GM18870 (cell line): ENCODE measurements at regions not wholly inside any gene's neighbourhood (a gene's known extent, or its start where the extent isn't known, plus 50 kb on each side); places are given as distances from the start of the nearest gene placed in this dataset.

ENCODE experiments used
- ATAC-seq: cut with Tn5 transposase; IDR thresholded peaks from one replicate; pipeline ENCODE4 v1.9.1; 2021; ENCODE audit warnings: moderate library complexity; ENCODE audit not compliant: unreplicated experiment

DNA sequence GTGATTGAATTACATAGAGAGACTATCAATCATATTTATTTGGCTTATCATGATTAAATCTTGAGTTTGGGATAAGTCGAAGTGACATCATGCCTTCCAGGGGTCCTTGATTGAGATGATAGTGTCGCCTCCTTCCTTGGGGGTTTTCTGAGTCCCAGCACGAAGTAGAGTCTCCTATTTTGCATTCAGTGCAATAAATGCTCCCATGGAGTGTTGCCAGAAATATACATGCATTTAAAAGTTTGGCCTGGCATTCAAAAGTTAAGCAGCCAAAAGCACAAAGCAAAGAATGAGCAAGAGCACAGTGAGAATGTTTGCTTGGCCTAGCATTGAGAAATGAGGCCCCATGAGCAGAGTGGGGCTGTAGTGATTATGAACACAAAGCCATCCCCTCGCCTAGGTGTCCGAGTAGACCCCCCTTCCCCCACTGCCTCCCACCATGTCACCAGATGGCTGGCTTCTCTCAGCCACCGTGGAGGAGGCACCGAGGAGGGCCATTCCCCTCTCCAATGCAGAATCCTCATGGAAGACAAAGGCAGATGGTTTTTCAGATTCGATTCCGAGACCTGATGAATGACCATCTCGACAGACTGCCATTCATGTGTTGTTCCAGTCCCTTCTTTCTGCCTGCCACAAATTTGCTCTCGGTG is 58.8 kb upstream of the UBL3 start:
- no peak for ATAC-seq

DNA sequence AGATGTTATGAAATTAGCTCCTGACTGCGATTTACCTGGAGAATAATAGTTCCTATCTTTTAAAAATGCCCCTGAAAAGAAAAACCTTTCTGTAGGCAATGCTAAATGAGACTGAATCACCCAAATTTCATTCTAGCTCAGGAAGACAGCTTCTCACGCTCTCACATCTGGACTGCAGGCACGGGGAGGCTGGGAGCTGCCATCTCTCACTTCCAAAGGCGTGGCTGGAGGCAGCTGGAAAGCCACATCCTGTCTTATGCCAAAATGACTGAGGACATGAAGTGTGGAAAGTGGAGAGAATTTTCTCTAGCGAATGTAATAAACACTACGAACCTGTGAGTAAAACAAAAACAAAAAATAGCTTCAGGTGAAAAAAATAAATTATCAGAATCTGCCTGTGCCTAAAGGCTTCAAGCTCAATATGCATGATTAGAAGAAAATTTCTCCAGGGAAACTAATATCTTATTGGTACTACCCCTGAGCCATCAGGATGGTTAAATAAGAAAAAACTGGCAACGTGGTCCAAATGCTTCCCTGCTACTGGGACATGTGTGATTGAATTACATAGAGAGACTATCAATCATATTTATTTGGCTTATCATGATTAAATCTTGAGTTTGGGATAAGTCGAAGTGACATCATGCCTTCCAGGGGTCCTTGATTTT is 58.1 kb upstream of the UBL3 start:
- ATAC-seq: no peak

DNA sequence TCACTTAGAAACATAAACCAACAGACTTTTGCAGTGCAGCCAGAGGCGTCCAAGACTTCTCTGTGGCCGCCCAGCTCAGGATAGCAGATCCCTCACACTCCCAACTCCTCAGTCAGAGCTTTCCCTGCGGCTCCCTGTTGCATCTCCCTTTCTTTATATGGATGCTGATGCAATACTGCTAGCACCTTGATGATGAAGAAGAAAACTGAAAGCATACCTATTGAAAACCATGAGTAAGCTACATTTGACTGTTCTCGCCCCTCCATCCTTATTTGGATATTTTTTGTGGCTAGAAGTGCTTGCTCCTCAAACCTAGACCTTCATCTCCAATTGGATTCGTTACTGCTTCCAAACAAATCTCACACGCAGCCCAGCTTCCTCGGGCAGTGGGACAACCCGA is 57.3 kb upstream of the UBL3 start:
- ATAC-seq: no peak

DNA sequence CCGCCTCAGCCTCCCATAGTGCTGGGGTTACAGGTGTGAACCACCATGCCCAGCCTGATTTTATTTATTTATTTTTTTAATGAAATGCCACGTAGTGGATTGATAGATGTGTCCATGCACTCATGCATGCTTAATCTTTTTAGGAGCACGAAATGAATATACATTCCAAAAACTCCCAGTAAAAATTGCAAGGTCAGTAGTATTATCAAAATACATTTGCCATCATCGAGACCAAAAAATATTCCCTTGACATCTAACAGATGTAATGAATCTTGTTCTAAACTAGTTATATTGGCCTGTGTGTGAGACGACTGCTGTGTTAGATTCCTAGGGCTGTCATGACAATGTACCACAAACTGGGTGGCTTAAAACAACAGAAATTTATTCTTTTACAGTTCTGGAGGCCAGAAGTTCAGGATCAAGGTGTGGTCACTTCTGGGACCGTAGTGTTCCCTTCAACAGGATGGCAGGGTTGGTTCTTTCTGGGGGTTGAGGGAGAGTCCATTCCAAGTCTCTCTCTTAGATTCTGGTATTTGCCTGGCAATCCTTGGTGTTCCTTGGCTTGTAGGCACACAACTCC is 56.1 kb upstream of the UBL3 start:
- ATAC-seq: no peak

DNA sequence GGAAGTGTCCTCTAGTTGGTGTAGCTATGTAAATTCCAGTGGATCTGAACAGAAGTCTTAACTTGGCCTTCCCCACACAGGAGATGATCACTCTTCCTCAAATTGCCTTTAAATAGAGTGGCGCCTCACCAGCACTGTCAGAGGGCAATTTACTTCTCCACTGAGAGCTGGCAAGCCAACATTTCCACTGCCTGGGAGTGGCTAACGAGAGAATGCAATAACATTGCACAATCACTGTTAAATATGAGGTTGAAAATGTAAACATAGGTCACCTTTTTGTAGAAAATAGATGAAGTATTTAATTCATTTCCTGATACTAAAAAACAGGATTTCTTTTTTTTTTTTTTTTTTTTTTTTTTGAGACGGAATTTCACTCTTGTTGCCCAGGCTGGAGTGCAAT is 55.4 kb upstream of the UBL3 start:
- no peak for ATAC-seq

DNA sequence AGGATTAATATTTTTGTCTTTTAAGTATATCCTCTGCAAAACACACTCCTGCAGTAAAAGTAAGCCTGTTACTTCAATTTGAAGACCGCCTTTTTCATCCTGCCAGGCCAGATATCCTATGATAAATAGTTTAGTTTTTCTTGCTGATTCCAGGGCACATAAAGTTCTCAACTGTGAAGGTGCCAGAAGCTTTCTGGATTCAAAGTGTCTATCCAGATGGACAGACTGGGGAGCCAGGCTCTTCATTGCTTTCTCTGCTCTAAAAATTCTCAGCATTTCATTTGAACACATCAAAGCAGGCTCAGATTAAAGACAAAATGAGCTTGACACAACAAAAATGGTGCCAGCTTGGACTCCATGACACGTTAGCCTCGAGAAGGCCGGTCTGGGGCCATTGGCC is 53.6 kb upstream of the UBL3 start:
- no peak for ATAC-seq

DNA sequence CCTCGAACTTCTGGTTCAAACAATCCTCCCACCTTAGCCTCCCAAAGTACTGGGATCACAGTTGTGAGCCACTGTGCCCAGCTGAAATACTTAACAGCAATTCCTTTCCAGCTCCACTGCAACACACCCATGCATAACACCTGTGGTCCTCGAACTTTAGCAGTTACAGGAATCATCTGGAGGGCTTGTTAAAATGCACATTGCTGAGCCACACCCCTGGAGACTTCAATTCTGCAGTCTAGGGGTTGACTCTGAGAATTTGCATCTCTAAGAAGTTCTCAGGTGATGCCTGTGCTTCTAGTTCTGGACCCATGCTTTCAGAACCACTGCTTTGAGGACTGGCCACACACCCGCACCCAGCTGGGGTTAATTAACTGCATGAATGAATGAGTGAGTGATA is 53.1 kb upstream of the UBL3 start:
- ATAC-seq: no peak

DNA sequence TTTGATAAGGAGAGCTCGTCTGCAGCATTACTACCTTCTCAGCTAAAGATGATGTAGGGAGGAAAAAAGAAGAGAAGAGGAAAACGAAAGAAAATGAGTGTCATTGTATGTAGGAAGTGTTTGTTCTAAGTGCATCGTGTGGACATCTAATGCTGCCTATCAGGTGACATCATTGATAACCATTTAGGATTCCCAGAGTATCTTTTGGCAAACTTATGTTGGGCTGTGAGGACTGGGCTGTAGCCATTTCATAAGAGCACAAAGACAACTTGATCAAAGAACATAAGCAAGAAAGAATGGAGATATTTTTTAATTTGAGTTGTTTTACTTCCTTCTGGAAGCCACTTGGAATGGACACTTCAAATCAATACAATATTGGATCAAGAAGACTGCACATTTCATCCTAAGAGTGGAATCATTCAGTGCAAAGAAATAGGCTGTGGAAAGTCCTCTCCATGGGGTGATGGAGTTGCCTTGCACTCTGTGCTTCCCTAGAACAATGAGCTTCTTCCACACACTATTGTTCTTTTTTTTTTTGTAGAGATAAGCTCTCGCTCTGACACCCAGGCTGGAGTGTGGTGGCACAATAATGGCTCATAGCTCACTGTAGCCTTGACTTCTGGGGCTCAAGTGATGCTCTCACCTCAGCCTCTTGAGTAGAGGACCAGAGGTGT is 52.4 kb upstream of the UBL3 start:
- no peak for ATAC-seq

DNA sequence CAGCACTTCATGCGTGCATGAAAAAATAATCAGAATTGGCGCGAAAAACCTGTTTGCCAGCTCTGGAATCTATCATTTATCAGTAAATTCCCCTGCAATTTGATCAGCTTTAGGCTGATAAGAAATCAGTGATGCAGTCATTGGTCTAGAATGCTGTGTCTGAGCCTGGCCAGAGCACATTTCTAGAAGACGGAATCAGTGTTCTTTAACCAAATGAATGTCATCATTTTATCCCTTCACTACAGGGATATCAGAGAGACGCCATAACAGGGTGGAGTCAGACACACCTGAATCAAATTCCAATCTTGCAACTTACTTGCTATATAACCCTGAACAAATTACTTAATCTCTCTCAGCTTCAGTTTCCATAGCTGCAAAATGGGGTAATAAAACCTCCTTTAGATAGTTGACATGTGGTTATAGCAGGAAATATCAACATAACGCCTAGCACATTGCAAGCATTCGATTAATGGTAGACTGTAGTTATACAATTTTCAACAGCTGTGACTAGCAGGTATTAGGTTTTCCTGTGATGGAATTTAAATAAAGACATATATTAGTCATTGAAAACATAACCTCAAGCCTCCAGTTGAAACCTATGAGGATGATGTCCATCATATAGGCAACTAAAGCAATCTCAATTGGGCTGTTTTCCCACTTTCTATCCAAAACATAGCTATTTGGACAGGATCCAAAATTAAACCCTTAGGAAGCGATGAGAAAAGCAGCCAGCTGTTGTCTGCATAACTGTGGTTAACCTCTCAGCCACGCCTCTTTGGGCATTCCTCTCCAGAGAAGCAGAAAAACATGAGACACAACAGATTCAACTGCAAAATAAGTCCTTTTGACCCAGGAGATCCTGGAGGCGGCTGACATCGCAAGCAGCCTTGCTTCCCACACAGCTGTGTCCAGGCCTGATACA is 51.6 kb upstream of the UBL3 start:
- no peak for ATAC-seq
